Stomach (tissue), 4 donors: ENCODE measurements at regions not wholly inside any gene's neighbourhood (a gene's known extent, or its start where the extent isn't known, plus 50 kb on each side); places are given as distances from the start of the nearest gene placed in this dataset.

Experiments used
- CTCF ChIP-seq, 7 experiments: fragments of 450-650 bp in 4 of 7; fragments of 200-600 bp in 3 of 7; sonication (generic) in 3 of 7; IDR thresholded peaks; one replicate each; pipeline ENCODE4 v1.5.1; 2016 to 2019; ENCODE audit warnings: antibody characterized with exemption in 7 of 7, control low read depth in 2 of 7, mild to moderate bottlenecking in 1 of 7
- EP300 ChIP-seq: sonication (generic); formaldehyde crosslinking; IDR thresholded peaks from one replicate; pipeline ENCODE4 v1.6.1; 2017; ENCODE audit warnings: antibody characterized with exemption
- POLR2A ChIP-seq, 4 donors: fragments of 450-650 bp; IDR thresholded peaks; one replicate each; pipeline ENCODE4 v1.6.1; 2016; ENCODE audit warnings: antibody characterized with exemption in 4 of 4, control low read depth in 2 of 4, mild to moderate bottlenecking in 1 of 4, moderate library complexity in 1 of 4

- no peak for TF ChIP-seq CTCF (IDR thresholded peaks at IDR 0.05)
- TF ChIP-seq POLR2A (IDR thresholded peaks at IDR 0.05): no peak
- no peak for TF ChIP-seq EP300
These were observed 286.2 kb upstream of the KCNH8 start for GRCh38 chr3:18862077-18862476.
